K562 (cell line): ENCODE measurements at regions not wholly inside any gene's neighbourhood (a gene's known extent, or its start where the extent isn't known, plus 50 kb on each side); places are given as distances from the start of the nearest gene placed in this dataset.

Source experiments
- ATAC-seq: fragments of 200-7000 bp; cut with Tn5 transposase; 3 replicates; pipeline ENCODE4 v1.9.1; 2020; ENCODE audit warnings: moderate library complexity
- BruUV-seq: library from RNA; stranded (reverse); fragments of 400-500 nt; replicated peaks from 2 replicates; lab custom pipeline; 2021; lab: Mats Ljungman, UMichigan
- CTCF ChIA-PET: fragments of 300-600 bp; formaldehyde crosslinking; extraction: SDS; loops from one replicate; lab custom pipeline; 2021; ENCODE audit warnings: low intra/inter-chr PET ratio; lab: Yijun Ruan, JAX
- POLR2A ChIA-PET: fragments of 300-600, 350-650 bp; sonication (Branson Sonifier 250); formaldehyde crosslinking; extraction: SDS; loops from one replicate; lab custom pipeline; 2021; ENCODE audit warnings: antibody characterized with exemption, inconsistent platforms; lab: Yijun Ruan, JAX
- DNase-seq, 4 experiments: peaks; one replicate each; pipeline versions ENCODE4 v3.0.0 to v3.0.0-alpha.2; 2011 to 2018; ENCODE audit warnings: low spot score in 3 of 4, mixed read lengths in 3 of 4; ENCODE audit errors: extremely low read depth in 1 of 4
- FAIRE-seq: peaks from 2 replicates; lab custom pipeline; 2011; peaks lifted over from hg19 to GRCh38; lab: Jason Lieb, UNC
- H2AFZ ChIP-seq: 2 replicates; pipeline ENCODE4 v1.6.0; 2011; ENCODE audit warnings: low read depth, low read length, control low read depth, inconsistent platforms
- H3K27ac ChIP-seq: fragments of 200-600 bp; 3 replicates; pipeline ENCODE4 v1.8.0; 2011; ENCODE audit warnings: low read depth, mild to moderate bottlenecking, control low read depth, inconsistent platforms, low read length, moderate library complexity, mixed read lengths; ENCODE audit errors: extremely low read depth
- H3K27me3 ChIP-seq, 2 experiments: fragments of 300-600 bp in 1 of 2; 2 replicates in 1 of 2; 3 replicates in 1 of 2; pipeline versions ENCODE4 v1.6.0 to v1.8.0; 2011; ENCODE audit warnings: inconsistent platforms in 2 of 2, low read length in 2 of 2, mild to moderate bottlenecking in 1 of 2, mixed read lengths in 1 of 2, moderate library complexity in 1 of 2; ENCODE audit not compliant: control insufficient read depth in 2 of 2, insufficient read depth in 2 of 2
- H3K36me3 ChIP-seq: fragments of 300-600 bp; 3 replicates; pipeline ENCODE4 v1.8.0; 2011; ENCODE audit warnings: mild to moderate bottlenecking, low read length, inconsistent platforms; ENCODE audit not compliant: control insufficient read depth, insufficient read depth
- H3K4me1 ChIP-seq, 2 experiments: fragments of 200-600 bp in 1 of 2; replicated peaks in 1 of 2; 2 replicates in 1 of 2; 3 replicates in 1 of 2; pipeline versions ENCODE4 v1.5.1 to v1.8.0; 2011; ENCODE audit warnings: inconsistent platforms in 2 of 2, low read length in 2 of 2, mild to moderate bottlenecking in 1 of 2, mixed read lengths in 1 of 2, moderate library complexity in 1 of 2; ENCODE audit not compliant: control insufficient read depth in 2 of 2, insufficient read depth in 2 of 2
- H3K4me2 ChIP-seq: 2 replicates; pipeline ENCODE4 v1.6.1; 2011; ENCODE audit warnings: low read length, control low read depth, inconsistent platforms, mixed read lengths; ENCODE audit not compliant: insufficient read depth
- H3K4me3 ChIP-seq: fragments of 200-600 bp; sonication (generic), shearing (Covaris generic); 2 replicates; pipeline ENCODE4 v1.5.1; 2016; ENCODE audit warnings: control low read depth, inconsistent platforms
- H3K79me2 ChIP-seq: fragments of 200-600 bp; 3 replicates; pipeline ENCODE4 v1.8.0; 2011; ENCODE audit warnings: low read length, inconsistent platforms; ENCODE audit not compliant: control insufficient read depth, insufficient read depth
- H3K9ac ChIP-seq, 2 experiments: 2 replicates each; pipeline versions ENCODE4 v1.6.0 to v1.6.1; 2011; ENCODE audit warnings: low read depth in 2 of 2, low read length in 2 of 2, control low read depth in 1 of 2, inconsistent platforms in 1 of 2, mild to moderate bottlenecking in 1 of 2, mixed read lengths in 1 of 2; ENCODE audit not compliant: insufficient read depth in 1 of 2
- H3K9me1 ChIP-seq: one replicate; pipeline ENCODE4 v1.6.0; 2011; ENCODE audit warnings: inconsistent platforms, mild to moderate bottlenecking, low read length, moderate library complexity; ENCODE audit not compliant: control insufficient read depth, insufficient read depth
- H3K9me3 ChIP-seq: replicated peaks from 2 replicates; pipeline ENCODE4 v1.5.1; 2011; ENCODE audit warnings: low read depth, low read length, inconsistent platforms; ENCODE audit not compliant: control insufficient read depth, insufficient read depth
- H4K20me1 ChIP-seq: replicated peaks from 2 replicates; pipeline ENCODE4 v1.6.1; 2011; ENCODE audit warnings: low read length, inconsistent platforms, mixed read lengths; ENCODE audit not compliant: control insufficient read depth, insufficient read depth
- BRCA1 ChIP-seq, 2 experiments: fragments of 450-650 bp in 1 of 2; sonication (generic) in 1 of 2; formaldehyde crosslinking in 1 of 2; IDR thresholded peaks; 2 replicates each; pipeline versions ENCODE4 v1.5.0 to v1.6.1; 2017 to 2020; ENCODE audit warnings: mild to moderate bottlenecking in 1 of 2, missing genetic modification reagents in 1 of 2
- CCAR2 ChIP-seq: fragments of 200-400 bp; formaldehyde crosslinking; IDR thresholded peaks from 2 replicates; pipeline ENCODE4 v1.6.1; 2017; ENCODE audit warnings: mild to moderate bottlenecking, low read depth, low read length
- CEBPB ChIP-seq: fragments of 450-650 bp; IDR thresholded peaks from 2 replicates; pipeline ENCODE4 v1.6.1; 2016; ENCODE audit warnings: missing genetic modification characterization, missing compliant biosample characterization
- EP300 ChIP-seq: IDR thresholded peaks from 2 replicates; pipeline ENCODE4 v1.6.1; 2012; ENCODE audit warnings: low read length, improper control_type of control experiment
- NR1H2 ChIP-seq: sonication (generic); formaldehyde crosslinking; IDR thresholded peaks from 2 replicates; pipeline ENCODE4 v1.4.0; 2020; ENCODE audit warnings: mild to moderate bottlenecking, missing genetic modification reagents
- PTRF ChIP-seq: fragments of 450-650 bp; IDR thresholded peaks from 2 replicates; pipeline ENCODE4 v1.6.1; 2016; ENCODE audit warnings: mild to moderate bottlenecking, missing genetic modification characterization, missing compliant biosample characterization
- SAP30 ChIP-seq: fragments of 200-600 bp; sonication (generic); IDR thresholded peaks from 2 replicates; pipeline ENCODE4 v1.6.1; 2012; ENCODE audit warnings: borderline replicate concordance, low read depth, mild to moderate bottlenecking, moderate library complexity, low read length, control low read depth, inconsistent platforms; ENCODE audit not compliant: insufficient read depth, poor library complexity, severe bottlenecking
- TEAD4 ChIP-seq, 2 experiments: sonication (generic) in 1 of 2; formaldehyde crosslinking in 1 of 2; IDR thresholded peaks; 2 replicates each; pipeline versions ENCODE4 v1.6.1 to v1.8.0; 2012 to 2022; ENCODE audit warnings: borderline replicate concordance in 1 of 2, inconsistent platforms in 1 of 2, low read length in 1 of 2, mild to moderate bottlenecking in 1 of 2, missing genetic modification reagents in 1 of 2
- USF1 ChIP-seq: sonication (generic); formaldehyde crosslinking; IDR thresholded peaks from 2 replicates; pipeline ENCODE4 v1.9.0; 2022; ENCODE audit warnings: mild to moderate bottlenecking, missing genetic modification reagents
- WGBS: fragments of 100-300 bp; shearing (Covaris generic); methylation state at CpG from one replicate; pipeline ENCODE4 v1.1.6; 2016; ENCODE audit warnings: low coverage, mixed read lengths; ENCODE audit not compliant: insufficient coverage; ENCODE audit errors: missing lambda C conversion rate; 5-methylcytosine and 5-hydroxymethylcytosine counted together
- in situ Hi-C: fragments of 300-500 bp; cut with MboI; formaldehyde crosslinking; loops from 4 replicates; pipeline ENCODE4 v1.15.0; 2018; ENCODE audit warnings: inconsistent platforms, mixed read lengths
- intact Hi-C: fragments of 100-400 bp; cut with micrococcal nuclease; formaldehyde crosslinking; loops from 2 replicates; pipeline ENCODE4 v1.14.2; 2022
- TF ChIP-seq, protein P1 (sequence below): fragments of 250-450 bp; sonication (Bioruptor Pico); IDR thresholded peaks from 2 replicates; pipeline ENCODE4 v1.4.0; 2020; ENCODE audit warnings: mild to moderate bottlenecking, moderate library complexity, borderline replicate concordance
- TF ChIP-seq, protein P2 (sequence below): sonication (generic); formaldehyde crosslinking; IDR thresholded peaks from 2 replicates; pipeline ENCODE4 v1.8.1; 2022; ENCODE audit warnings: missing genetic modification reagents

DNA sequence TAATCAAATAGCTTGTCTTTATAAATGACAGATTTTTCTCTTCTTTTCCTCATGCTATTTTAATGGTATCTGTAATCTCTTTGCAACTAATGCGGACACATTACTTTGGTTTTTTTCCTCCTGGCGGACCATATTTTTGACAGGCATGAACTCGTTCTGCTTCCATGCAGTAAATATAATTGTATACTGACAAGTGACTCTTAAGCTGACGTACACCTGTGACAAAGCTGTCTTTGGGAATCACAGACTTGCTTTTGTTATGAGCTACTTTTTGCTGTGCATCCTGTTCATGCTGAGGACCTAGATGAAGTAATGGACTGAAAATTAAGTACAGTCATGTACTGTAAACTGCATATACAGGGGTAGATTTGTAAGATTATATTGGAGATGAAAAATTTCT, 434.3 kb upstream of the TMTC1 start (continued):
- TF ChIP-seq NR1H2 (CRISPR knock-in tag) (no peak), CCAR2 (no peak), CEBPB (tag) (no peak), PTRF (no peak)
- TF ChIP-seq, all 486 proteins: peak for 0

- TF ChIP-seq, protein P1, sequence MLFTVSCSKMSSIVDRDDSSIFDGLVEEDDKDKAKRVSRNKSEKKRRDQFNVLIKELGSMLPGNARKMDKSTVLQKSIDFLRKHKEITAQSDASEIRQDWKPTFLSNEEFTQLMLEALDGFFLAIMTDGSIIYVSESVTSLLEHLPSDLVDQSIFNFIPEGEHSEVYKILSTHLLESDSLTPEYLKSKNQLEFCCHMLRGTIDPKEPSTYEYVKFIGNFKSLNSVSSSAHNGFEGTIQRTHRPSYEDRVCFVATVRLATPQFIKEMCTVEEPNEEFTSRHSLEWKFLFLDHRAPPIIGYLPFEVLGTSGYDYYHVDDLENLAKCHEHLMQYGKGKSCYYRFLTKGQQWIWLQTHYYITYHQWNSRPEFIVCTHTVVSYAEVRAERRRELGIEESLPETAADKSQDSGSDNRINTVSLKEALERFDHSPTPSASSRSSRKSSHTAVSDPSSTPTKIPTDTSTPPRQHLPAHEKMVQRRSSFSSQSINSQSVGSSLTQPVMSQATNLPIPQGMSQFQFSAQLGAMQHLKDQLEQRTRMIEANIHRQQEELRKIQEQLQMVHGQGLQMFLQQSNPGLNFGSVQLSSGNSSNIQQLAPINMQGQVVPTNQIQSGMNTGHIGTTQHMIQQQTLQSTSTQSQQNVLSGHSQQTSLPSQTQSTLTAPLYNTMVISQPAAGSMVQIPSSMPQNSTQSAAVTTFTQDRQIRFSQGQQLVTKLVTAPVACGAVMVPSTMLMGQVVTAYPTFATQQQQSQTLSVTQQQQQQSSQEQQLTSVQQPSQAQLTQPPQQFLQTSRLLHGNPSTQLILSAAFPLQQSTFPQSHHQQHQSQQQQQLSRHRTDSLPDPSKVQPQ (CRISPR knock-in tag), result no peak
- TF ChIP-seq TEAD4 (IDR thresholded peaks at IDR 0.05; ENCODE audit: low read length) (no peak), TEAD4 (CRISPR knock-in tag; IDR thresholded peaks at IDR 0.05; ENCODE audit: borderline replicate concordance) (no peak), USF1 (CRISPR knock-in tag) (no peak), SAP30 (no peak), EP300 (no peak), BRCA1 (IDR thresholded peaks at IDR 0.05) (no peak), BRCA1 (CRISPR knock-in tag; IDR thresholded peaks at IDR 0.05) (no peak)
- TF ChIP-seq, protein P2, sequence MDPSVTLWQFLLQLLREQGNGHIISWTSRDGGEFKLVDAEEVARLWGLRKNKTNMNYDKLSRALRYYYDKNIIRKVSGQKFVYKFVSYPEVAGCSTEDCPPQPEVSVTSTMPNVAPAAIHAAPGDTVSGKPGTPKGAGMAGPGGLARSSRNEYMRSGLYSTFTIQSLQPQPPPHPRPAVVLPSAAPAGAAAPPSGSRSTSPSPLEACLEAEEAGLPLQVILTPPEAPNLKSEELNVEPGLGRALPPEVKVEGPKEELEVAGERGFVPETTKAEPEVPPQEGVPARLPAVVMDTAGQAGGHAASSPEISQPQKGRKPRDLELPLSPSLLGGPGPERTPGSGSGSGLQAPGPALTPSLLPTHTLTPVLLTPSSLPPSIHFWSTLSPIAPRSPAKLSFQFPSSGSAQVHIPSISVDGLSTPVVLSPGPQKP (CRISPR knock-in tag), result no peak
- ATAC-seq, result no peak
- H3K27ac ChIP-seq, result no peak overlapping the region
- CTCF ChIA-PET, result no interaction called here
- 0% methylated on average over 1 of the region's 1 CpG for WGBS
- H3K4me2 ChIP-seq, result no peak overlapping the region
- intact Hi-C loops, result no loop called here
- H4K20me1 ChIP-seq, result no peaks in the 10 kb centered on the region
- POLR2A ChIA-PET, result no interaction called here
- H3K4me3 ChIP-seq, result no peak overlapping the region
- no TSS peak for BruUV-seq
- H3K9me3 ChIP-seq, result no peaks in the 10 kb centered on the region
- no peak overlapping the region for H3K9ac ChIP-seq
- DNase-seq, result no peak
- no peaks in the 10 kb centered on the region for H3K79me2 ChIP-seq
- H3K36me3 ChIP-seq, result no peaks in the 10 kb centered on the region
- H3K4me1 ChIP-seq, result no peaks in the 10 kb centered on the region
- H3K9me1 ChIP-seq, result no peaks in the 10 kb centered on the region
- FAIRE-seq, result no peak
- H3K27me3 ChIP-seq, result no peaks in the 10 kb centered on the region
- in situ Hi-C loops, result no loop called here
- H2AFZ ChIP-seq, result no peak overlapping the region
Measured at GRCh38 chr12:30213166-30213565, 429.4 kb upstream of the TMTC1 start.
